Neuronal stem cell (in vitro differentiated cells): ENCODE measurements at regions not wholly inside any gene's neighbourhood (a gene's known extent, or its start where the extent isn't known, plus 50 kb on each side); places are given as distances from the start of the nearest gene placed in this dataset.

Experiments used
- DNase-seq: peaks from one replicate; pipeline ENCODE4 v3.0.0-alpha.2; 2013; ENCODE audit warnings: low spot score
- H2AFZ ChIP-seq: one replicate; pipeline ENCODE4 v1.6.1; 2013; ENCODE audit warnings: mild to moderate bottlenecking, low read length, inconsistent platforms
- H2AK5ac ChIP-seq: 2 replicates; pipeline ENCODE4 v1.6.1; 2013; ENCODE audit warnings: low read depth, mild to moderate bottlenecking, inconsistent platforms, low read length, moderate library complexity, mixed read lengths
- H2BK120ac ChIP-seq: 2 replicates; pipeline ENCODE4 v1.6.1; 2013; ENCODE audit warnings: low read depth, mild to moderate bottlenecking, inconsistent platforms, low read length, moderate library complexity, mixed read lengths
- H2BK12ac ChIP-seq: one replicate; pipeline ENCODE4 v1.6.1; 2013; ENCODE audit warnings: low read length, inconsistent platforms
- H2BK15ac ChIP-seq: 2 replicates; pipeline ENCODE4 v1.6.1; 2013; ENCODE audit warnings: mild to moderate bottlenecking, low read length, inconsistent platforms, mixed read lengths
- H2BK5ac ChIP-seq: one replicate; pipeline ENCODE4 v1.6.1; 2013; ENCODE audit warnings: inconsistent platforms, mild to moderate bottlenecking, low read length, moderate library complexity
- H3K14ac ChIP-seq: one replicate; pipeline ENCODE4 v1.6.1; 2013; ENCODE audit warnings: low read length, inconsistent platforms
- H3K18ac ChIP-seq: 2 replicates; pipeline ENCODE4 v1.6.1; 2013; ENCODE audit warnings: low read length, inconsistent platforms
- H3K23ac ChIP-seq: 2 replicates; pipeline ENCODE4 v1.6.1; 2013; ENCODE audit warnings: low read depth, mild to moderate bottlenecking, mixed read lengths, low read length, inconsistent platforms; ENCODE audit not compliant: poor library complexity
- H3K27ac ChIP-seq: replicated peaks from 3 replicates; pipeline ENCODE4 v1.5.1; 2013; ENCODE audit warnings: low read length, inconsistent platforms
- H3K27me3 ChIP-seq, 3 experiments: 2 replicates each; pipeline ENCODE4 v1.6.1; 2013; ENCODE audit warnings: low read length in 3 of 3, mild to moderate bottlenecking in 2 of 3, inconsistent platforms in 1 of 3, low read depth in 1 of 3, mixed read lengths in 1 of 3, moderate library complexity in 1 of 3; ENCODE audit not compliant: control insufficient read depth in 3 of 3, insufficient read depth in 3 of 3
- H3K36me3 ChIP-seq, 2 donors: replicated peaks in 1 of 2; 2 replicates each; pipeline ENCODE4 v1.6.1; 2013; ENCODE audit warnings: low read length in 2 of 2; ENCODE audit not compliant: control insufficient read depth in 2 of 2, insufficient read depth in 2 of 2
- H3K4ac ChIP-seq: 2 replicates; pipeline ENCODE4 v1.6.1; 2013; ENCODE audit warnings: inconsistent platforms, mild to moderate bottlenecking, low read length, moderate library complexity
- H3K4me1 ChIP-seq, 2 donors: 1 replicate in 1 of 2; 2 replicates in 1 of 2; pipeline ENCODE4 v1.6.1; 2013; ENCODE audit warnings: low read length in 2 of 2, low read depth in 1 of 2; ENCODE audit not compliant: control insufficient read depth in 2 of 2, insufficient read depth in 1 of 2
- H3K4me2 ChIP-seq: one replicate; pipeline ENCODE4 v1.6.1; 2013; ENCODE audit warnings: mild to moderate bottlenecking, low read length, inconsistent platforms; ENCODE audit not compliant: insufficient read depth, poor library complexity, severe bottlenecking
- H3K4me3 ChIP-seq, 2 donors: 2 replicates each; pipeline ENCODE4 v1.5.1; 2013; ENCODE audit warnings: low read length in 2 of 2, mild to moderate bottlenecking in 2 of 2, inconsistent platforms in 1 of 2, moderate library complexity in 1 of 2
- H3K79me1 ChIP-seq: one replicate; pipeline ENCODE4 v1.6.1; 2013; ENCODE audit warnings: low read depth, mild to moderate bottlenecking, inconsistent platforms, low read length, moderate library complexity
- H3K9ac ChIP-seq: one replicate; pipeline ENCODE4 v1.6.1; 2013; ENCODE audit warnings: mild to moderate bottlenecking, low read depth, low read length, inconsistent platforms; ENCODE audit not compliant: poor library complexity
- H3K9me3 ChIP-seq, 2 donors: replicated peaks in 1 of 2; 2 replicates each; pipeline versions ENCODE3 to v1.6.1; 2013; ENCODE audit warnings: low read length in 2 of 2, mild to moderate bottlenecking in 2 of 2, inconsistent platforms in 1 of 2, low read depth in 1 of 2, mixed read lengths in 1 of 2, moderate library complexity in 1 of 2; ENCODE audit not compliant: control insufficient read depth in 2 of 2, insufficient read depth in 1 of 2
- H4K8ac ChIP-seq: one replicate; pipeline ENCODE4 v1.6.1; 2013; ENCODE audit warnings: low read depth, mild to moderate bottlenecking, inconsistent platforms, low read length, moderate library complexity
- H4K91ac ChIP-seq: one replicate; pipeline ENCODE4 v1.6.1; 2013; ENCODE audit warnings: low read length, low read depth, mild to moderate bottlenecking, inconsistent platforms; ENCODE audit not compliant: poor library complexity
- WGBS, 2 donors: extraction: QIAGEN DNeasy Blood & Tissue Kit; methylation state at CpG; one replicate each; pipeline ENCODE4 v1.1.7; 2013; ENCODE audit warnings: missing lambda C conversion rate in 2 of 2, mixed read lengths in 1 of 2; ENCODE audit not compliant: insufficient read length in 2 of 2, insufficient replicate concordance in 1 of 2; ENCODE audit errors: extremely low coverage in 2 of 2; 5-methylcytosine and 5-hydroxymethylcytosine counted together

DNA sequence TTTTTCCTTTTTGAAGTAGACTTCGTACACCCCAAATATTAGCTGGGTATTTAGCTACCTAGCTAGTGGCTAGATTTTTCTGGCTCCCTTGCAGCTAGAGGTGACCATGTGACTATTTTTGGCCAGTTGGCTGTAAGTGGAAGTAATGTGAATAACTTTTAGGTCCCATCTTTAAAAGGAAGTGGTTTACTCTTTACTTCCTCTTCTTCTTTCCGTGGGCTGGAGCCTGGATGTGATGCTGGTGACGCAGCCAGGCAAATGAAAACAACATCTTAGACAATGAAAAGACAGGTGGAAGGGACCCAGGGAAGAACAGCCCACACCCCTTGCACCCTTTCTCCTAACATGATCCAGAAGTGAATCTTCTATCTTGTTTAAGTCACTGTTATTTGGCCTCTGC lies 245.5 kb downstream of the ATP23 start:
- H2BK120ac ChIP-seq: no peak overlapping the region
- no peak overlapping the region for H2BK5ac ChIP-seq
- H3K4me1 ChIP-seq: no peaks in the 10 kb centered on the region
- H2AFZ ChIP-seq: no peak overlapping the region
- no peak for DNase-seq
- no peak overlapping the region for H3K9ac ChIP-seq
- H4K91ac ChIP-seq: no peak overlapping the region
- H3K27me3 ChIP-seq: no peaks in the 10 kb centered on the region
- H2BK15ac ChIP-seq: no peak overlapping the region
- H3K27ac ChIP-seq: no peak overlapping the region
- no peak overlapping the region for H3K23ac ChIP-seq
- no peak overlapping the region for H3K4ac ChIP-seq
- no peaks in the 10 kb centered on the region for H3K9me3 ChIP-seq
- no peak overlapping the region for H3K4me2 ChIP-seq
- H4K8ac ChIP-seq: no peak overlapping the region
- H3K14ac ChIP-seq: no peak overlapping the region
- H3K4me3 ChIP-seq: no peak overlapping the region
- no peaks in the 10 kb centered on the region for H3K36me3 ChIP-seq
- WGBS, 2 donors: no CpG with 5 or more reads among the region's 3 CpGs
- H3K79me1 ChIP-seq: no peaks in the 10 kb centered on the region
- no peak overlapping the region for H2BK12ac ChIP-seq
- no peak overlapping the region for H2AK5ac ChIP-seq
- H3K18ac ChIP-seq: no peak overlapping the region

DNA sequence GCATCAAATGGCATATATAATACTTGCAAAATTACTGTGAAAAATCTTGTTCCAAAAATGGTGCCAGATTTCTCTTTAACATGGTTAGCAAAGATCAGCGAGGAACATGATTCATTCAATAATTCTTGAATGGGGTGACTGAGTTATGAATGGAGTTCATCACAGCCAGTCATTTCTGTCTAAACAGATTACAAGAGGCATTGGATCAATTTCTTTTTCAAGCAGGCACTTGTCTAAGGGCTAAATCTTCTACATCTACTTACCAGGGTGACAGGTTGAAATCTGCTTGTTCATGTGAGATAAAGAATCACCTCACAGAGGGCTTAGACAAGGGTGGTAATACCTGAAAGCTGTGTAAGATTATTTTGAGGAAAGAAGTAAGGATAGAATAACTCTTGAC lies 247.7 kb downstream of the ATP23 start:
- Histone ChIP-seq H3K36me3 (no peaks in the 10 kb centered on the region), H3K4me3 (no peak overlapping the region), H3K27ac (no peak overlapping the region), H2BK12ac (no peak overlapping the region), H3K18ac (no peak overlapping the region), H3K4me2 (no peak overlapping the region), H2BK5ac (no peak overlapping the region), H3K9ac (no peak overlapping the region), H3K4ac (no peak overlapping the region), H2BK15ac (no peak overlapping the region), H2AFZ (no peak overlapping the region), H4K91ac (no peak overlapping the region), H3K4me1 (no peaks in the 10 kb centered on the region), H3K9me3 (no peaks in the 10 kb centered on the region), H3K23ac (no peak overlapping the region), H3K79me1 (no peaks in the 10 kb centered on the region), H4K8ac (no peak overlapping the region), H2AK5ac (no peak overlapping the region), H3K14ac (no peak overlapping the region), H3K27me3 (no peaks in the 10 kb centered on the region), H2BK120ac (no peak overlapping the region)
- WGBS, 2 donors: no CpG with 5 or more reads among the region's 1 CpG
- DNase-seq: no peak

DNA sequence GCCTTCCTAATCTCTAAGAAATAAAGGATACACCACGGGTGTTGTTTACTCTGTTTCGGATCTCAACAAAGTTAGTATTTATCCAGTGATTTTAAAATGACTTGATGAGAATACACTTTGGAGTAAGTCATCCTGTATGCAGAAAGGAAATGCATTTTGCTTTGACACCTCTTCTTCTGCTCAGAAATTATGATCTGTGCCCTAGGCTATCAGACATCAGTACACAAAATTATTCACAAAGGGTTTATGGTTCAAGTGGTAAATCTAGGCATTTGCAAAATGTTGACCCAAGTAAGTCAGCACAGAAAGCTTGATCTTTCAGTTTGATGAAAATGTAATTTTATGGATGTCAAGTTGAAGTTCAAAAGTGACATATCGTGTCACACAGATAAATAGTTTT lies 248.5 kb downstream of the ATP23 start:
- H2AK5ac ChIP-seq: no peak overlapping the region
- H3K14ac ChIP-seq: no peak overlapping the region
- no peak overlapping the region for H3K4me3 ChIP-seq
- no peak overlapping the region for H2BK120ac ChIP-seq
- no peak overlapping the region for H3K4ac ChIP-seq
- no peak overlapping the region for H2BK15ac ChIP-seq
- WGBS, 2 donors: no CpG with 5 or more reads among the region's 3 CpGs
- no peaks in the 10 kb centered on the region for H3K36me3 ChIP-seq
- H4K8ac ChIP-seq: no peak overlapping the region
- no peak overlapping the region for H3K27ac ChIP-seq
- no peak overlapping the region for H3K18ac ChIP-seq
- H3K4me1 ChIP-seq: no peaks in the 10 kb centered on the region
- H3K9ac ChIP-seq: no peak overlapping the region
- H3K27me3 ChIP-seq: no peaks in the 10 kb centered on the region
- no peaks in the 10 kb centered on the region for H3K79me1 ChIP-seq
- no peak for DNase-seq
- no peak overlapping the region for H3K23ac ChIP-seq
- H2BK12ac ChIP-seq: no peak overlapping the region
- H2BK5ac ChIP-seq: no peak overlapping the region
- no peaks in the 10 kb centered on the region for H3K9me3 ChIP-seq
- no peak overlapping the region for H4K91ac ChIP-seq
- H2AFZ ChIP-seq: no peak overlapping the region
- no peak overlapping the region for H3K4me2 ChIP-seq

DNA sequence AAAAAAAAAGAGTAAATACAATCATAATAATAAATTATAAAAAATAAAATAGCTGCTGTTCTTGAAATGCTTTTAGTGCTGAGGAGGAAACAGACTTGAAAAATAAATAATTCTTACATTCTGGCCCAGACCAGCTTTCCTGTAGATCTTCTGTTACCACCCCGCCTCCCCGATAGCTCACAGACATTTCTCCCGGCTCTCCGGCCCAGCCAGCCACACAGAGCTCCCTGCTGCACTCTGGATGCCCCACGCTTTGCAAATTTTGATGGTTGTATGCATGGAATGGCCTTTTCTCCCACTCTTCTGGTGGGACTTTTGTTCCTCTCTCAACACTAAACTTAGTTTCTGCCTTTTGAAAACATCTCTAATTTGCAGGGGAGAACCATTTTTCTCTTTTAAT lies 249.3 kb downstream of the ATP23 start:
- H2BK12ac ChIP-seq: no peak overlapping the region
- H3K9me3 ChIP-seq: no peaks in the 10 kb centered on the region
- H4K91ac ChIP-seq: no peak overlapping the region
- H3K27ac ChIP-seq: no peak overlapping the region
- H2AFZ ChIP-seq: no peak overlapping the region
- H2BK15ac ChIP-seq: no peak overlapping the region
- H2AK5ac ChIP-seq: no peak overlapping the region
- H3K23ac ChIP-seq: no peak overlapping the region
- H2BK120ac ChIP-seq: no peak overlapping the region
- no peak overlapping the region for H4K8ac ChIP-seq
- no peak overlapping the region for H3K18ac ChIP-seq
- no peak overlapping the region for H3K14ac ChIP-seq
- no CpG with 5 or more reads among the region's 5 CpGs for WGBS, 2 donors
- H3K4me1 ChIP-seq: no peaks in the 10 kb centered on the region
- no peaks in the 10 kb centered on the region for H3K27me3 ChIP-seq
- no peaks in the 10 kb centered on the region for H3K36me3 ChIP-seq
- H3K79me1 ChIP-seq: no peaks in the 10 kb centered on the region
- DNase-seq: no peak
- no peak overlapping the region for H2BK5ac ChIP-seq
- no peak overlapping the region for H3K4me2 ChIP-seq
- H3K9ac ChIP-seq: no peak overlapping the region
- no peak overlapping the region for H3K4me3 ChIP-seq
- H3K4ac ChIP-seq: no peak overlapping the region
